ENCODE measurements at regions not wholly inside any gene's neighbourhood (a gene's known extent, or its start where the extent isn't known, plus 50 kb on each side); places are given as distances from the start of the nearest gene placed in this dataset.

- H3K9me3 ChIP-seq (replicated peaks in 1 of 2; ENCODE audit: control insufficient read depth in 1 of 2, insufficient read depth in 1 of 2, low read length in 2 of 2), result peaks cover 10 to 28% of the 10 kb centered on the region in 2 donors
- TF ChIP-seq CTCF (IDR thresholded peaks at IDR 0.05), result no peak
- no peak overlapping the region for H3K9ac ChIP-seq (ENCODE audit: insufficient read depth, low read length, poor library complexity, severe bottlenecking)
- Mint-ChIP-seq H3K4me3 (no peak overlapping the region), H3K27me3 (ENCODE audit: low read depth in 3 of 3) (peaks cover 0 to 2% (median 2%) of the 10 kb centered on the region in 3 donors), H3K27ac (peak overlapping the region in 1 of 7 donors; percentile 48), H3K9me3 (peaks cover 7 to 24% (median 16%) of the 10 kb centered on the region in 7 donors), H3K4me1 (no peaks in the 10 kb centered on the region), H3K36me3 (peaks cover 52 to 65% of the 10 kb centered on the region in 2 donors)
- 90% methylated on average over 25 of the region's 33 CpGs for WGBS (ENCODE audit: insufficient coverage)
- intact Hi-C loops (cut with micrococcal nuclease), result no loop called here
- no peak overlapping the region for H3K4me3 ChIP-seq (replicated peaks in 1 of 3; ENCODE audit: low read depth in 2 of 3, low read length in 3 of 3)
- H3K79me2 ChIP-seq (ENCODE audit: insufficient read depth, low read length), result no peaks in the 10 kb centered on the region
- no peak overlapping the region for H3K4me2 ChIP-seq (replicated peaks; ENCODE audit: extremely low read depth, low read length, poor library complexity, severe bottlenecking)
- no peak for DNase-seq
- no peak overlapping the region for H3K27ac ChIP-seq (ENCODE audit: low read depth in 1 of 2, low read length in 2 of 2)
- no peak overlapping the region for H2AFZ ChIP-seq (ENCODE audit: insufficient read depth, low read depth, low read length, poor library complexity, severe bottlenecking)
- H3K27me3 ChIP-seq (ENCODE audit: control insufficient read depth in 2 of 2, insufficient read depth in 2 of 2, low read length in 2 of 2), result no peaks in the 10 kb centered on the region
- no peaks in the 10 kb centered on the region for H3K4me1 ChIP-seq (ENCODE audit: control insufficient read depth in 1 of 2, insufficient read depth in 2 of 2, low read length in 2 of 2)
- peaks cover 18 to 56% of the 10 kb centered on the region in 2 donors for H3K36me3 ChIP-seq (replicated peaks in 1 of 2; ENCODE audit: control insufficient read depth in 1 of 2, insufficient read depth in 2 of 2, low read length in 2 of 2)
- no peaks in the 10 kb centered on the region for H4K20me1 ChIP-seq (ENCODE audit: insufficient read depth, low read length)
Observed at GRCh38 chr17:83007504-83008185, 71.8 kb upstream of the METRNL start.

- H3K4me3 Mint-ChIP-seq, result no peak overlapping the region
- peaks cover 0 to 2% (median 2%) of the 10 kb centered on the region in 3 donors for H3K27me3 Mint-ChIP-seq (ENCODE audit: low read depth in 3 of 3)
- Histone ChIP-seq H3K9me3 (replicated peaks in 1 of 2; ENCODE audit: control insufficient read depth in 1 of 2, insufficient read depth in 1 of 2, low read length in 2 of 2) (peaks cover 10 to 28% of the 10 kb centered on the region in 2 donors), H3K9ac (ENCODE audit: insufficient read depth, low read length, poor library complexity, severe bottlenecking) (no peak overlapping the region), H3K4me2 (replicated peaks; ENCODE audit: extremely low read depth, low read length, poor library complexity, severe bottlenecking) (no peak overlapping the region), H3K36me3 (replicated peaks in 1 of 2; ENCODE audit: control insufficient read depth in 1 of 2, insufficient read depth in 2 of 2, low read length in 2 of 2) (peaks cover 18 to 56% of the 10 kb centered on the region in 2 donors), H3K4me1 (ENCODE audit: control insufficient read depth in 1 of 2, insufficient read depth in 2 of 2, low read length in 2 of 2) (no peaks in the 10 kb centered on the region), H3K27me3 (ENCODE audit: control insufficient read depth in 2 of 2, insufficient read depth in 2 of 2, low read length in 2 of 2) (no peaks in the 10 kb centered on the region), H3K79me2 (ENCODE audit: insufficient read depth, low read length) (no peaks in the 10 kb centered on the region), H2AFZ (ENCODE audit: insufficient read depth, low read depth, low read length, poor library complexity, severe bottlenecking) (no peak overlapping the region), H3K27ac (ENCODE audit: low read depth in 1 of 2, low read length in 2 of 2) (no peak overlapping the region), H3K4me3 (replicated peaks in 1 of 3; ENCODE audit: low read depth in 2 of 3, low read length in 3 of 3) (no peak overlapping the region), H4K20me1 (ENCODE audit: insufficient read depth, low read length) (no peaks in the 10 kb centered on the region)
- intact Hi-C loops (cut with micrococcal nuclease), result no loop called here
- peaks cover 55 to 70% of the 10 kb centered on the region in 2 donors for H3K36me3 Mint-ChIP-seq
- no peak for DNase-seq
- no peak for TF ChIP-seq CTCF (IDR thresholded peaks at IDR 0.05)
- H3K27ac Mint-ChIP-seq, result no peak overlapping the region
- H3K4me1 Mint-ChIP-seq, result no peaks in the 10 kb centered on the region
- WGBS (ENCODE audit: insufficient coverage), result 100% methylated on average over 6 of the region's 9 CpGs
- peaks cover 7 to 24% (median 16%) of the 10 kb centered on the region in 7 donors for H3K9me3 Mint-ChIP-seq
Observed at GRCh38 chr17:83008186-83008510, 71.3 kb upstream of the METRNL start.
